K562 (cell line): ENCODE measurements at regions not wholly inside any gene's neighbourhood (a gene's known extent, or its start where the extent isn't known, plus 50 kb on each side); places are given as distances from the start of the nearest gene placed in this dataset.
A peak's percentile ranks its signal among the peaks of the same experiment; 100 is the strongest.

Source experiments
- BACH1 ChIP-seq: fragments of 200-800 bp; sonication (Bioruptor generic); IDR thresholded peaks from 2 replicates; pipeline ENCODE4 v1.6.1; 2016; ENCODE audit warnings: missing genetic modification characterization, missing compliant biosample characterization
- CREB1 ChIP-seq, 2 experiments: sonication (generic) in 1 of 2; formaldehyde crosslinking in 1 of 2; IDR thresholded peaks; 2 replicates each; pipeline versions ENCODE4 v1.6.1 to v1.8.0; 2012 to 2022; ENCODE audit warnings: inconsistent platforms in 1 of 2, mild to moderate bottlenecking in 1 of 2, missing genetic modification reagents in 1 of 2, moderate library complexity in 1 of 2
- CTCF ChIP-seq, 3 experiments: IDR thresholded peaks in 2 of 3; conservative IDR thresholded peaks in 1 of 3; 2 replicates each; pipeline ENCODE4 v1.5.1; 2011 to 2012; ENCODE audit warnings: low read length in 3 of 3, mild to moderate bottlenecking in 3 of 3, control low read depth in 2 of 3, improper control_type of control experiment in 1 of 3, inconsistent platforms in 1 of 3, low read depth in 1 of 3, mixed read lengths in 1 of 3, moderate library complexity in 1 of 3; ENCODE audit not compliant: insufficient read depth in 2 of 3
- EP300 ChIP-seq: IDR thresholded peaks from 2 replicates; pipeline ENCODE4 v1.6.1; 2012; ENCODE audit warnings: low read length, improper control_type of control experiment
- KAT8 ChIP-seq: fragments of 450-650 bp; IDR thresholded peaks from 2 replicates; pipeline ENCODE4 v1.6.1; 2016; ENCODE audit warnings: low read depth, mild to moderate bottlenecking
- MCM2 ChIP-seq: fragments of 450-650 bp; IDR thresholded peaks from 2 replicates; pipeline ENCODE4 v1.6.1; 2017; ENCODE audit warnings: low read depth, mild to moderate bottlenecking
- MED1 ChIP-seq: sonication (generic); formaldehyde crosslinking; IDR thresholded peaks from 2 replicates; pipeline ENCODE4 v1.8.1; 2023; ENCODE audit warnings: missing genetic modification reagents, borderline replicate concordance
- POLR2AphosphoS5 ChIP-seq: IDR thresholded peaks from 2 replicates; pipeline ENCODE4 v1.6.1; 2011; ENCODE audit warnings: mild to moderate bottlenecking, low read depth, low read length, moderate library complexity; ENCODE audit not compliant: control insufficient read depth, insufficient read depth
- SP2 ChIP-seq: IDR thresholded peaks from 2 replicates; pipeline ENCODE4 v1.6.1; 2011; ENCODE audit warnings: mild to moderate bottlenecking, low read depth, low read length, moderate library complexity; ENCODE audit not compliant: poor library complexity, severe bottlenecking; ENCODE audit errors: extremely low read depth
- SPI1 ChIP-seq: IDR thresholded peaks from 2 replicates; pipeline ENCODE4 v1.6.1; 2011; ENCODE audit warnings: low read depth, low read length, control low read depth, borderline replicate concordance
- ZNF282 ChIP-seq: sonication (generic); formaldehyde crosslinking; IDR thresholded peaks from 2 replicates; pipeline ENCODE4 v1.8.1; 2023; ENCODE audit warnings: missing genetic modification reagents
- ZNF76 ChIP-seq: fragments of 250-450 bp; sonication (Bioruptor Pico); IDR thresholded peaks from 2 replicates; pipeline ENCODE4 v1.4.0; 2020; ENCODE audit warnings: mild to moderate bottlenecking, moderate library complexity, borderline replicate concordance

GRCh38 chr2:12083713-12084419, 337.4 kb downstream of the LPIN1 start:
- no peak for TF ChIP-seq POLR2AphosphoS5
- no peak for TF ChIP-seq MCM2
- TF ChIP-seq MED1 (CRISPR knock-in tag), result no peak
- peak; percentile 91; the same call in 1 of the 2 replicates for TF ChIP-seq ZNF76 (CRISPR knock-in tag)
- TF ChIP-seq SP2, result no peak
- no peak for TF ChIP-seq SPI1
- no peak for TF ChIP-seq KAT8
- TF ChIP-seq CTCF (IDR thresholded peaks at IDR 0.05 in 2 of 3, conservative IDR thresholded peaks at IDR 0.05 in 1 of 3; ENCODE audit: insufficient read depth in 2 of 3, low read depth in 1 of 3, low read length in 3 of 3), result no peak
- TF ChIP-seq EP300, result peak; percentile 28; the same call in 1 of the 2 replicates
- no peak for TF ChIP-seq ZNF282 (CRISPR knock-in tag)
- TF ChIP-seq BACH1 (tag), result peak; percentile 89
- no peak for TF ChIP-seq CREB1 (IDR thresholded peaks at IDR 0.05)
- no peak for TF ChIP-seq CREB1 (CRISPR knock-in tag; IDR thresholded peaks at IDR 0.05)
